Immature natural killer cell (primary cell): ENCODE measurements at regions not wholly inside any gene's neighbourhood (a gene's known extent, or its start where the extent isn't known, plus 50 kb on each side); places are given as distances from the start of the nearest gene placed in this dataset.

Source experiments
- DNase-seq, 3 donors: peaks; one replicate each; pipeline ENCODE4 v3.0.0; 2022; ENCODE audit warnings: mixed read lengths in 1 of 3
- H3K27ac Mint-ChIP-seq, 6 donors: one replicate each; pipeline ENCODE4 v1.8.0; 2020; ENCODE audit warnings: mixed read lengths in 6 of 6, mild to moderate bottlenecking in 5 of 6, inconsistent platforms in 4 of 6, moderate library complexity in 3 of 6
- H3K27me3 Mint-ChIP-seq, 3 donors: one replicate each; pipeline ENCODE4 v1.8.0; 2020 to 2021; ENCODE audit warnings: low read depth in 3 of 3, mild to moderate bottlenecking in 3 of 3, mixed read lengths in 3 of 3, moderate library complexity in 3 of 3, inconsistent platforms in 1 of 3
- H3K36me3 Mint-ChIP-seq, 3 donors: one replicate each; pipeline ENCODE4 v1.8.0; 2020; ENCODE audit warnings: mixed read lengths in 3 of 3, inconsistent platforms in 2 of 3, mild to moderate bottlenecking in 2 of 3
- H3K4me1 Mint-ChIP-seq, 2 donors: one replicate each; pipeline ENCODE4 v1.8.0; 2020; ENCODE audit warnings: inconsistent platforms in 2 of 2, mild to moderate bottlenecking in 2 of 2, mixed read lengths in 2 of 2, moderate library complexity in 1 of 2
- H3K4me3 Mint-ChIP-seq, 5 donors: one replicate each; pipeline ENCODE4 v1.8.0; 2020; ENCODE audit warnings: mild to moderate bottlenecking in 5 of 5, mixed read lengths in 5 of 5, inconsistent platforms in 3 of 5, moderate library complexity in 3 of 5
- H3K9me3 Mint-ChIP-seq, 6 donors: one replicate each; pipeline ENCODE4 v1.8.0; 2020; ENCODE audit warnings: mild to moderate bottlenecking in 6 of 6, mixed read lengths in 6 of 6, inconsistent platforms in 4 of 6, moderate library complexity in 3 of 6

GRCh38 chr16:73430138-73430537 lies 382.2 kb upstream of the ZFHX3 start:
- Mint-ChIP-seq H3K36me3 (no peaks in the 10 kb centered on the region), H3K27ac (no peak overlapping the region), H3K9me3 (no peaks in the 10 kb centered on the region), H3K27me3 (peaks cover 0 to 2% (median 0%) of the 10 kb centered on the region in 3 donors), H3K4me1 (no peaks in the 10 kb centered on the region), H3K4me3 (no peak overlapping the region)
- DNase-seq: no peak

DNA sequence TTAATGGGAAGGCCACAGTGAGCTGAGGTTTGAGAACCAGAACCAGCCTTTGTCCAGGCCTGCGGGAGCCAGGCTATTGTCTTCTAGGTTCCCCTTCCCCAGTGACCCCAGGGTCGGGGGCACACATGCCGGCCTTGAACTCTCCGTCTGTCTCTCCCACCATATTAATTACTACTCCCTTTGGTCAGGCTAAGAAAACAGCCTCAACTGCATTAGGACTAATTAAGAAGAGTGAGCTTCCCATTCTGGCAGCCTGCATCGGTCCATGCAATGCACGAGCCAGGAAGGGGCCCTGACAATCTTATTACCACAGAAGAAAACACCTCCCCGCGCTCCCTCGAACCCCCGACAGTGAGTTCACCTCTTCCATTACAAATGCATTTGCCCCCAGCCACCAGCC lies 380.2 kb upstream of the ZFHX3 start:
- Mint-ChIP-seq H3K27me3 (peaks cover 0 to 2% (median 2%) of the 10 kb centered on the region in 3 donors), H3K4me3 (no peak overlapping the region), H3K4me1 (no peaks in the 10 kb centered on the region), H3K36me3 (no peaks in the 10 kb centered on the region), H3K9me3 (no peaks in the 10 kb centered on the region), H3K27ac (no peak overlapping the region)
- no peak for DNase-seq

GRCh38 chr16:73427164-73427563 lies 379.2 kb upstream of the ZFHX3 start:
- Mint-ChIP-seq H3K4me1 (no peaks in the 10 kb centered on the region), H3K4me3 (no peak overlapping the region), H3K9me3 (no peaks in the 10 kb centered on the region), H3K27ac (no peak overlapping the region), H3K27me3 (peaks cover 0 to 4% (median 2%) of the 10 kb centered on the region in 3 donors), H3K36me3 (no peaks in the 10 kb centered on the region)
- no peak for DNase-seq

GRCh38 chr16:73426433-73427160 lies 378.7 kb upstream of the ZFHX3 start:
- no peaks in the 10 kb centered on the region for H3K9me3 Mint-ChIP-seq
- H3K4me3 Mint-ChIP-seq: no peak overlapping the region
- no peak for DNase-seq
- peaks cover 0 to 4% (median 2%) of the 10 kb centered on the region in 3 donors for H3K27me3 Mint-ChIP-seq
- H3K4me1 Mint-ChIP-seq: no peaks in the 10 kb centered on the region
- no peaks in the 10 kb centered on the region for H3K36me3 Mint-ChIP-seq
- no peak overlapping the region for H3K27ac Mint-ChIP-seq

- no peak for DNase-seq
- Mint-ChIP-seq H3K36me3 (no peaks in the 10 kb centered on the region), H3K27ac (no peak overlapping the region), H3K4me1 (no peaks in the 10 kb centered on the region), H3K9me3 (no peaks in the 10 kb centered on the region), H3K27me3 (peaks cover 0 to 7% (median 5%) of the 10 kb centered on the region in 3 donors), H3K4me3 (no peak overlapping the region)
Measured at GRCh38 chr16:73420676-73421075, 372.7 kb upstream of the ZFHX3 start.

DNA sequence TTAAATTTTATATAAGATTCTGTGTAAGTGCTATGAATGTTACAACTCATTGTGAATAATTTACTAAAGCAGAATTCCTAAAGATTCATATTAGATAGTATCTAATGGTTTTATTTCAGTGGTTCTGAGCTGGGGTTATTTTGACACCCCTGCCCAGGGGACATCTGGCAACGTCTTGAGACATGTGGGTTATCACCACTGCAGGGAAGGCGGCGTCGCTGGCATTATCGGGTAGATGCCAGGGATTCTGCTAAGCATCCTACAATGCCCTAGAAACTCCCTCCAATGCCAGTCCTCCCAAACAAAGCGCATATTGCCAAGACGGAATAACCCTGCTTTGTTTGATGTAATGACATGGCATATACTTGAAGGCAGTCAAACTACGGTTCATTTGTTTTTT lies 372.3 kb upstream of the ZFHX3 start:
- H3K4me1 Mint-ChIP-seq: no peaks in the 10 kb centered on the region
- no peaks in the 10 kb centered on the region for H3K9me3 Mint-ChIP-seq
- H3K4me3 Mint-ChIP-seq: no peak overlapping the region
- peaks cover 0 to 7% (median 5%) of the 10 kb centered on the region in 3 donors for H3K27me3 Mint-ChIP-seq
- DNase-seq: no peak
- H3K27ac Mint-ChIP-seq: no peak overlapping the region
- no peaks in the 10 kb centered on the region for H3K36me3 Mint-ChIP-seq

GRCh38 chr16:73418691-73419090 lies 370.8 kb upstream of the ZFHX3 start:
- H3K9me3 Mint-ChIP-seq: no peaks in the 10 kb centered on the region
- peaks cover 0 to 7% (median 5%) of the 10 kb centered on the region in 3 donors for H3K27me3 Mint-ChIP-seq
- peaks cover 0 to 2% of the 10 kb centered on the region in 2 donors for H3K4me1 Mint-ChIP-seq
- no peaks in the 10 kb centered on the region for H3K36me3 Mint-ChIP-seq
- H3K4me3 Mint-ChIP-seq: no peak overlapping the region
- H3K27ac Mint-ChIP-seq: no peak overlapping the region
- no peak for DNase-seq

GRCh38 chr16:73418051-73418450 lies 370.1 kb upstream of the ZFHX3 start:
- Mint-ChIP-seq H3K36me3 (no peaks in the 10 kb centered on the region), H3K27ac (no peak overlapping the region), H3K27me3 (peaks cover 0 to 5% (median 5%) of the 10 kb centered on the region in 3 donors), H3K4me1 (peaks cover 0 to 7% of the 10 kb centered on the region in 2 donors), H3K4me3 (no peak overlapping the region), H3K9me3 (no peaks in the 10 kb centered on the region)
- DNase-seq: no peak

DNA sequence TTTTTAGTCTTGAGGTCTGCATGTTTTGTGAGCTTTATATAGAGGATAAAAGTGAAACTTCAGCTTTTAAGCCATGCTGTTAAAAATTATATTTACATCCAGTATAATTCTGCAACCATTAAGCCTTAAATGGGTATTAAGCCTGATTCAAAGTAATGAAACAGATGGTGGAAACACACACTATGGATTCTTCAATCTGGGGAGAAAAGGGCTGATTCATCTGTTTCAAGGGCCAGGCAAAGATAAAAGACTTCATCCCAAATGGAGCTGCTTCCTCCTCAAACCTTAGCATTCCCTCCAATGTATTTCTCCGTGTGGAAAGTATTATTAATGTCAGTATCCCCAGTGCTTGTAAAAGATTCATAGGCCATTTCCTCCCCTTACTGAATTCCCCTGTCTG lies 367.4 kb upstream of the ZFHX3 start:
- peaks cover 0 to 3% (median 0%) of the 10 kb centered on the region in 3 donors for H3K27me3 Mint-ChIP-seq
- no peak overlapping the region for H3K27ac Mint-ChIP-seq
- H3K9me3 Mint-ChIP-seq: no peaks in the 10 kb centered on the region
- no peaks in the 10 kb centered on the region for H3K36me3 Mint-ChIP-seq
- no peak overlapping the region for H3K4me3 Mint-ChIP-seq
- no peak for DNase-seq
- H3K4me1 Mint-ChIP-seq: peaks cover 0 to 8% of the 10 kb centered on the region in 2 donors

- H3K4me3 Mint-ChIP-seq: no peak overlapping the region
- H3K27ac Mint-ChIP-seq: no peak overlapping the region
- H3K36me3 Mint-ChIP-seq: no peaks in the 10 kb centered on the region
- DNase-seq: no peak
- peaks cover 0 to 3% (median 0%) of the 10 kb centered on the region in 3 donors for H3K27me3 Mint-ChIP-seq
- peaks cover 0 to 8% of the 10 kb centered on the region in 2 donors for H3K4me1 Mint-ChIP-seq
- no peaks in the 10 kb centered on the region for H3K9me3 Mint-ChIP-seq
Measured at GRCh38 chr16:73414638-73415037, 366.7 kb upstream of the ZFHX3 start.

- Mint-ChIP-seq H3K4me3 (no peak overlapping the region), H3K9me3 (peaks cover 0 to 2% (median 0%) of the 10 kb centered on the region in 6 donors), H3K27ac (no peak overlapping the region), H3K36me3 (no peaks in the 10 kb centered on the region), H3K4me1 (peaks cover 0 to 8% of the 10 kb centered on the region in 2 donors), H3K27me3 (peaks cover 0 to 3% (median 0%) of the 10 kb centered on the region in 3 donors)
- DNase-seq: no peak
Measured at GRCh38 chr16:73413830-73414190, 365.9 kb upstream of the ZFHX3 start.

DNA sequence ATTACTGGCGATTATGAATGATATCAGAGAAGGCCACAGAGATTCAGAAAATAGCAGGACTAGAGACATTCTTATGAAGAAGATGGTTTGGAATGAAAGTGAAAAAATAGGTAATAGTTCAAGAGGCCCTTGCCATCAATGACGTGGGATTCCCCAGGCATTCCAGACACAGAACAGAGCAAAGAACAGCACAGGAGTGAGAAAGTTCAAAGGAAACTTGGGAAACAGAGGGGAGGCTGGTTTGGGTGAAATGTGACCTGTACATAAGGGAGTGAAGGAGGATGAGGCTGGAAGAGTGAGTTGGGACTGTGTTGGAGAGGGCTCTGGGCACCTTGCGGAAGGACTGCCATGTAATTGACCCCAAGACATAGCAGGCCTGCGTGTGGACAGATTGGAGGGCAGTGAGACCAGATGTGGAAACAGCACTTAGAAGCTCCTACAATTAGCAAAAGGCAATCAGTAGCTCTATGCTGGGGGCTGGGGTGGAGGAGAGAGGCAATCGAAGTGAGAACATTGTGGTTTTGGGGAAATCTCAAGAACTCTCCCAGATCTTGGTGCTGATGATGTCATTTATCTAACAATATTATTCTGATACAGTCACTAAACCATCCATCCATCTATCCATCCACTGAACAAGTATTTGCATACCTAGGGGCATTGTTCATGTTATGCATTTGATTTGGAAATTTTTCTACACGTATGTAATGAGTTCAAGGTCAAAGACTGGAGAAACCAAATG lies 365.3 kb upstream of the ZFHX3 start:
- Mint-ChIP-seq H3K36me3 (no peaks in the 10 kb centered on the region), H3K9me3 (peaks cover 0 to 3% (median 0%) of the 10 kb centered on the region in 6 donors), H3K4me3 (no peak overlapping the region), H3K4me1 (peaks cover 0 to 8% of the 10 kb centered on the region in 2 donors), H3K27ac (no peak overlapping the region), H3K27me3 (peaks cover 0 to 3% (median 0%) of the 10 kb centered on the region in 3 donors)
- no peak for DNase-seq

DNA sequence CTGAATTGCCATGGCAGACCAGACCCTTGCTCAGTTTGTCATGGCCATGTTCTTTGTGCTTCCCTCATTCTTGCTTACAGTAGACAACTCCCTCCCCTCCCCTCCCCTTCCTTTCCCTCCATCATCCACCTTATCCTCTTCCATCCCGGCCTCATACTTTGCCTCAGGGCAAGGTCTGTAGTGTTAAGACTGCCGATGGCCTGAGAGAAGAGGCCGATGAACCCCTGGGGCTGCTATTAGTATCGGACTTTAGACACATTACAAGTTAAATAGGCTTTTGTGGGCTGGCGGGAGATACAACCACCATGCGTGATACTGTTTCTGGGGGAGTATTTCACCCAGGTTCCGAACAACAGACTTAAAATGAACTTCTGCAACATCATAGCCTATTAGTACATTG lies 364.5 kb upstream of the ZFHX3 start:
- no peak for DNase-seq
- Mint-ChIP-seq H3K27me3 (peaks cover 0 to 3% (median 0%) of the 10 kb centered on the region in 3 donors), H3K36me3 (no peaks in the 10 kb centered on the region), H3K9me3 (peaks cover 0 to 3% (median 0%) of the 10 kb centered on the region in 6 donors), H3K27ac (no peak overlapping the region), H3K4me1 (peaks cover 0 to 8% of the 10 kb centered on the region in 2 donors), H3K4me3 (no peak overlapping the region)

GRCh38 chr16:73408716-73409115 lies 360.8 kb upstream of the ZFHX3 start:
- no peak overlapping the region for H3K4me3 Mint-ChIP-seq
- DNase-seq: no peak
- H3K36me3 Mint-ChIP-seq: no peaks in the 10 kb centered on the region
- H3K9me3 Mint-ChIP-seq: peaks cover 0 to 3% (median 0%) of the 10 kb centered on the region in 6 donors
- peaks cover 0 to 3% (median 0%) of the 10 kb centered on the region in 3 donors for H3K27me3 Mint-ChIP-seq
- H3K4me1 Mint-ChIP-seq: peaks cover 0 to 5% of the 10 kb centered on the region in 2 donors
- H3K27ac Mint-ChIP-seq: no peak overlapping the region
